GM19372 (cell line): ENCODE measurements at regions not wholly inside any gene's neighbourhood (a gene's known extent, or its start where the extent isn't known, plus 50 kb on each side); places are given as distances from the start of the nearest gene placed in this dataset.

Experiments used
- ATAC-seq: cut with Tn5 transposase; IDR thresholded peaks from one replicate; pipeline ENCODE4 v1.9.1; 2021; ENCODE audit warnings: mild to moderate bottlenecking, low read depth, moderate library complexity; ENCODE audit not compliant: unreplicated experiment

DNA sequence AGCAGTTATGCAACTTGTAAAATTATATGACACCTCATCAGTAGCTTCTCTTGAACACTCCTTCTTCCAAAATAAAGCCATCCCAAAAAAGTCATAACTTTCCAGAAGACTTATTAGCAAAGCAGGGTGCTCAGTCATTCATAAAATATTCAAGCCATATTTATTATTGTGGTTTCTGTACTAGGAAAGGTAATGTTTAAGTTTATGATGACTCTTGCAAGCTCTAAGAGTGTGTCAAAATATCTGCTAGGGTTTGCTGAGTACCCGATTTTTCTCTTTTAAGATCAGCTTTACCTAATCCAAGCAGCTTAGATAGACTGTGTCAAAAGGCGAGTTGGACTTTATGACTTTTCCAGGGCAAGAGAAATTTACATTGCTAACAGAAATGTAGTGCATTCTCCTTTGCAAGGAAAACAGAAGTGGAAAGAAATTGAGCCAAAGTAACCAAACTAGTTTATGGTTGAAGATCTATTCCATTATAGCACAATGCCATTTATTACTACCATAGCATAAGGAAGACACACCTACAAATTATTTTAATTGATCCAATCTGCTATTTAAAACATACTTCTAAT, 98.0 kb upstream of the SOX6 start:
- no peak for ATAC-seq

- ATAC-seq = no peak
These were observed 91.9 kb upstream of the SOX6 start for GRCh38 chr11:16448123-16448717.

DNA sequence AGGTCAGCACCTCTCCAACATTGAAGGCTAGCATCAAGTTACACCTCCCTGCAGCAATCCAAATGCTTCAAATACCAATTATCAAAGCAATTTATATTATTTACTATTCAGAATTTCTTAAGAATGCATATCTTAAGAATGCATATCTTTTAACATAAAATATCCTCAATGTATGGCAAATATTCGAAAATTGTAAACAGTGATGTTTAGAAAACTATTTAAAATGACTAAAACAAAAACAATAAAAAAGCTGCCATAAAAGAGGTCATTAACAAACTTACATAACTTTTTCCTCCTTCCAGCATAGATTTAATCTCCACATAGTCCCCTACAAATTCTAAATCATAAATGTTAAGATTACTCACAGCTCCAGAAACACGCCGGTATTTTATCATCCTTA, 85.1 kb upstream of the SOX6 start:
- ATAC-seq = no peak

- no peak for ATAC-seq
These were observed 83.8 kb upstream of the SOX6 start for GRCh38 chr11:16440136-16440535.

DNA sequence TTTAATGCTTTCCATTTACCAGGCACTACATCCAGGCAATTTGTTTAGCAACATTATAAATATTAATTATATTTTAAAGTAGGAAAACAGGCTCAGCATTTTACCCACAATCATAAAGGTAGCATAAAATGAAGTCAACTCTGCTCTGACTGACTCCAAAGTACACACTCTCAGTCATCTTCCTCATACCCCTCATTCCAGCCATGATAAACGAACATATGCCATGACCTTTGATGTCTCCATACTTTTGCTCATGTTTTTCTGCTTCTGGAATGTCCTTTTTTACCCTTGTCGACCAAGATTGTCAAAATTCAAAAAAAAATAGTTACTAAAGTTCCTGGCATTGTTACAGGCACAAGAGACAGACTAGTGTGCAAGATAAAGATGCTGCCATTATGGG, 77.7 kb upstream of the SOX6 start:
- ATAC-seq = no peak

GRCh38 chr11:16430674-16431073, 74.3 kb upstream of the SOX6 start:
- ATAC-seq = no peak

- ATAC-seq = no peak
These were observed 65.5 kb upstream of the SOX6 start for GRCh38 chr11:16421826-16422225.

DNA sequence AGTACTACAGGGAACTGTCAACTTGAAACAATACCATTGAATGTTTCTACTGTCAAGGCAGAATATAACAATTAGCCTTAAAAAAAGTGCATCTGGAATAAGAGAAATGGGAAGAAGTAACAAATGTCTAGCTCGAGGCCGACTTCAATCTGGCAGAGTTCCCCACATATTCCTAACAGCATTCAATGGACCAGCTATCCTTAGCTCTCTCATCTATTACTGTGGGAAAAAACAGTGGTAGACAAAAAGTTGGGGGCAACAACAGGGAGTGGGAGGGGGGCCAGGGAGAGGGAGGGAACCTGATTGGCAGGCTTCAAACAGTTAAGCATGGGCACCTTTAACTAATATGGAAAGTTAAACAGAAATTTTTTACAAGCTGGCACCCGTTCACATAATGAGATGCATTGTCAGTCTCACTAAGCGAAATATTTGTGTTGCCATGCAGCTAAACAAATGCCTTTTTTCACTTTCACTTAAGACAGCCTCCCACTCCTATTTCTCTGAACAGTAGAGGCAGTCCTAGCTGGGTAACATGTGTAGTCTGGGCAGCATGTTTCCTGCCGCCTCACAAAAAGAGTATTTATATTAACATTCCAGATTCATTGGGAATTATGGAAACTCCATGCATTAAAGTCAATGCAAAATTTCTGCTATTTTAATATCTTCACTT, 62.2 kb upstream of the SOX6 start:
- no peak for ATAC-seq

GRCh38 chr11:16412525-16413172, 56.3 kb upstream of the SOX6 start:
- ATAC-seq = no peak

DNA sequence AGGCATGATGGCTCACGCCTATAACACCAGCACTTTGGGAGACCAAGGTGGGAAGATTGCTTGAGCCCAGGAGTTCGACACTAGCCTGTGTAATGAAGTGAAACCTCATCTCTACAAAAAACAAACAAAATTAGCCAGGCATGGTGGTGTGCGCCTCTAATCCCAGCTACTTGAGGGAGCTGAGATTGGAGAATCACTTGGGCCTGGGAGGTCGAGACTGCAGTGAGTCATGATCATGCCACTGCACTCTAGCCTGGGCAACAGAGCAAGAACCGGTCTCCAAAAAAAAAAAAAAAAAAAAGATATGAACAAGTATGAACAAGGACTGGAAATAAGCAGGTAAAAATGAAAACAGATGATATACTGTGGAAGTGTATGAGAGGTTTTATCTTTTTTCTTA, 54.1 kb upstream of the SOX6 start:
- no peak for ATAC-seq

DNA sequence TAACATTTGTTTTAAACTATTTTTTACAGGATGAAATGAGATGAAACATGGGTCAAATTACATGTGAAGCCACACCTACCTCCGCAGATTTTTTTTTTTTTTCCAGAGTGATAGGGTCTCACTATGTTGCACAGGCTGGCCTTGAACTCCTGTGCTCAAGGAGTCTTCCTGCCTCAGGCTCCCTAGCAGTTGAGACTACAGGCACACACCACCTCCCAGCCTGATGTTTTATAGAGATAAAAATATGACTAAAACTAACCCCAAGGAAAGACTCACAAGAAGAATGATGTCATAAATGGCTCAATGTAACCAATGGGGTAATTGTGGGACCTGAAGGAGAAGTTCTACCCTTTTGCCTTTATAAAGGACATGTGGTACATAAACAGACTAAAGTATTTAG, 52.3 kb upstream of the SOX6 start:
- no peak for ATAC-seq

DNA sequence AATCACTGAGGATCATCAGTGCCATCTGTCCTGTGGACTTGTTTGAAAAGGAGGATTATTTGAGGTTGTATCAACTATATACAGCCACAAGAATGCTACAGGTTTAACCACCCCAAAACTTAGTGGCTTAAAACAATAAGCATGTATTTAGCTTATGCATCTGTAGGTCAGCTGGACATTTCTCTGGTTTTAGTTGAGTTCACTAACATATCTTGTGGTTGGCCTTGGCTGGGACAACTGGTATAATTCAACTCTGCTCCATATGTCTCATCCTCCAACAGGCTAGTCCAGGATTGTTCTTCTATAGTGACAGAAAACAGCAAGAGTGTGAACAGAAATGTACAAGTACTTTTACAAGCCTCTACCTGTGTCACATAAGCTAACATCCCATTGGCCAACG, 49.9 kb upstream of the SOX6 start:
- ATAC-seq = no peak
